GM12864 (cell line): ENCODE measurements at regions not wholly inside any gene's neighbourhood (a gene's known extent, or its start where the extent isn't known, plus 50 kb on each side); places are given as distances from the start of the nearest gene placed in this dataset.

Experiments used
- DNase-seq: peaks from one replicate; pipeline ENCODE4 v3.0.0-alpha.2; 2011; ENCODE audit warnings: low read depth
- H3K4me3 ChIP-seq: 2 replicates; pipeline ENCODE4 v1.5.1; 2011; ENCODE audit warnings: mild to moderate bottlenecking, low read depth, low read length, control low read depth
- CTCF ChIP-seq: IDR thresholded peaks from 2 replicates; pipeline ENCODE4 v1.5.1; 2011; ENCODE audit warnings: low read depth, mild to moderate bottlenecking, moderate library complexity, low read length, control low read depth, inconsistent platforms; ENCODE audit errors: missing control alignments

GRCh38 chr18:28411806-28412205, 234.9 kb upstream of the CDH2 start:
- no peak overlapping the region for H3K4me3 ChIP-seq
- no peak for DNase-seq
- no peak for TF ChIP-seq CTCF

- TF ChIP-seq CTCF, result no peak
- H3K4me3 ChIP-seq, result no peak overlapping the region
- DNase-seq, result no peak
Measured at GRCh38 chr18:28409811-28410210, 232.9 kb upstream of the CDH2 start.

DNA sequence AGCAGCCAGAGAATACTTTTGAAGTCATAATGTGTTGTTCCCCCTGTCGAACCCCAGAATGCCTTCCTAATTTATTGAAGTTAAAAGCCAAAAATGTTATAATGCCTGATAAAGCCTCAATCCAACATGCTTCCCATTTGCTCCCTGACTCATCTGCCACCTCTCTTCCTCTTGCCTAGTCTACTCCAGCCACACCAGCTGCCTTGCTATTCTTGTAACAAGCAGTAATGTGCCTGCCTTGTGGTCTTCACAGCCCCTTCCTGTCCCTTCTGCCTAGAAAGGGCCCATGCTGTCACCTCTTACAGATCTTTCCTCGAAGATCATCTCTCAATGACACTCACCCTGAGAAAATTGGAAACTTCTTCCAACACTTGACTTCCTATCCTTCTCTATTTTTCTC, 231.6 kb upstream of the CDH2 start:
- H3K4me3 ChIP-seq, result no peak overlapping the region
- no peak for DNase-seq
- TF ChIP-seq CTCF, result no peak

GRCh38 chr18:28407681-28408080, 230.8 kb upstream of the CDH2 start:
- H3K4me3 ChIP-seq, result no peak overlapping the region
- DNase-seq, result no peak
- no peak for TF ChIP-seq CTCF

- no peak for DNase-seq
- TF ChIP-seq CTCF, result no peak
- no peak overlapping the region for H3K4me3 ChIP-seq
Measured at GRCh38 chr18:28406533-28406932, 229.6 kb upstream of the CDH2 start.

DNA sequence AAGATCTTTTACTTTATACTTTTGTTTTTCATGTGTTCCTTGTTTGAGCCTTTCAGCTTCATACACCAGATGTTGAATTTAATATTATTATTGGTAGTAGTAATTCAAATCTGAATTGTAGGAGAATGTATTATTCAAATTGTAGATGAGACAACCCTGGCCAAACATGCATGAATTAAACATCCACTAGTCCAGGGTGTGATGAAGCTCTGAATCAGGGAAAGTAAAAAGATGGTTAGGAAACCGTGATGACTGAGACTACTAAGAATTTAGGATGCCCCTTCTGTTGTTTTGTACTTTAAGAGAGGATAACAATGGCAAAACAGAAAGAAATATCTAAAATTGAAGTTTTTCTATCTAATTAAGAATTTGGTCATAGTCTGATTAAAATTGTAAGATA, 227.8 kb upstream of the CDH2 start:
- no peak overlapping the region for H3K4me3 ChIP-seq
- no peak for DNase-seq
- no peak for TF ChIP-seq CTCF

GRCh38 chr18:28399781-28400362, 222.9 kb upstream of the CDH2 start:
- H3K4me3 ChIP-seq, result no peak overlapping the region
- TF ChIP-seq CTCF, result no peak
- DNase-seq, result no peak
